A549 (cell line): ENCODE measurements at regions not wholly inside any gene's neighbourhood (a gene's known extent, or its start where the extent isn't known, plus 50 kb on each side); places are given as distances from the start of the nearest gene placed in this dataset.

ENCODE experiments used
- ATAC-seq, 2 experiments: fragments of 200-7000 bp in 1 of 2; fragments of >200 bp in 1 of 2; cut with Nextera tagmentation in 1 of 2; cut with Tn5 transposase in 1 of 2; 3 replicates each; pipeline versions ENCODE4 v1.8.0 to v1.9.1; 2018 to 2020; ENCODE audit warnings: mild to moderate bottlenecking in 1 of 2, moderate library complexity in 1 of 2
- CTCF ChIA-PET: fragments of 300-600 bp; sonication (Branson Sonifier 250); formaldehyde crosslinking; extraction: SDS; loops from one replicate; lab custom pipeline; 2021; ENCODE audit warnings: antibody characterized with exemption, inconsistent platforms; lab: Yijun Ruan, JAX
- POLR2A ChIA-PET: fragments of 350-600 bp; formaldehyde crosslinking; extraction: SDS; loops from one replicate; lab custom pipeline; 2021; ENCODE audit warnings: antibody characterized with exemption, inconsistent platforms; lab: Yijun Ruan, JAX
- DNase-seq, 2 experiments: peaks; one replicate each; pipeline versions ENCODE4 v3.0.0 to v3.0.0-alpha.2; 2011 to 2016; ENCODE audit warnings: low read depth in 1 of 2, low spot score in 1 of 2
- FAIRE-seq: peaks from 2 replicates; lab custom pipeline; 2011; peaks lifted over from hg19 to GRCh38; lab: Jason Lieb, UNC
- H3K27ac ChIP-seq, 2 experiments: fragments of >200 bp; sonication (Bioruptor Twin); formaldehyde crosslinking; 3 replicates each; pipeline ENCODE4 v1.5.1; 2016 to 2017
- H3K4me1 ChIP-seq: fragments of >200 bp; sonication (Bioruptor Twin); formaldehyde crosslinking; 3 replicates; pipeline ENCODE4 v1.6.1; 2016
- H3K4me2 ChIP-seq: fragments of >200 bp; sonication (Bioruptor Twin); formaldehyde crosslinking; 3 replicates; pipeline ENCODE4 v1.6.1; 2016
- H3K4me3 ChIP-seq: fragments of >200 bp; sonication (Bioruptor Twin); formaldehyde crosslinking; 3 replicates; pipeline ENCODE4 v1.5.1; 2016
- H3K9me3 ChIP-seq: fragments of >200 bp; sonication (Bioruptor Twin); formaldehyde crosslinking; 3 replicates; pipeline ENCODE4 v1.6.1; 2016
- BHLHE40 ChIP-seq: IDR thresholded peaks from 2 replicates; pipeline ENCODE4 v1.6.1; 2012; ENCODE audit warnings: low read depth, low read length, inconsistent platforms
- CBX2 ChIP-seq: fragments of 200-600 bp; sonication (generic); IDR thresholded peaks from 2 replicates; pipeline ENCODE4 v1.6.1; 2016; ENCODE audit warnings: low read depth, mild to moderate bottlenecking, borderline replicate concordance
- CHD4 ChIP-seq: fragments of 200-600 bp; sonication (generic); IDR thresholded peaks from 2 replicates; pipeline ENCODE4 v1.6.1; 2016; ENCODE audit warnings: antibody characterized with exemption, mild to moderate bottlenecking, borderline replicate concordance
- EHF ChIP-seq: fragments of 250-450 bp; sonication (Bioruptor Pico); IDR thresholded peaks from 2 replicates; pipeline ENCODE4 v1.5.0; 2020; ENCODE audit warnings: mild to moderate bottlenecking
- ESRRA ChIP-seq: fragments of 150-350 bp; IDR thresholded peaks from 2 replicates; pipeline ENCODE4 v1.6.1; 2014; ENCODE audit warnings: mild to moderate bottlenecking, low read length, borderline replicate concordance
- FOXS1 ChIP-seq: fragments of 250-450 bp; sonication (Bioruptor Pico); IDR thresholded peaks from 2 replicates; pipeline ENCODE4 v1.5.0; 2020; ENCODE audit warnings: mild to moderate bottlenecking, moderate library complexity
- GATA3 ChIP-seq: IDR thresholded peaks from 2 replicates; pipeline ENCODE4 v1.6.1; 2012; ENCODE audit warnings: borderline replicate concordance
- HDAC2 ChIP-seq: fragments of 200-600 bp; sonication (generic); IDR thresholded peaks from 2 replicates; pipeline ENCODE4 v1.6.1; 2016
- HEYL ChIP-seq: fragments of 250-450 bp; sonication (Bioruptor Pico); IDR thresholded peaks from 2 replicates; pipeline ENCODE4 v1.8.0; 2021; ENCODE audit warnings: mild to moderate bottlenecking, moderate library complexity
- KDM1A ChIP-seq: fragments of 200-600 bp; sonication (generic); IDR thresholded peaks from 2 replicates; pipeline ENCODE4 v1.6.1; 2016; ENCODE audit warnings: low read depth, mild to moderate bottlenecking
- NPAS2 ChIP-seq: fragments of 250-450 bp; sonication (Bioruptor Pico); IDR thresholded peaks from 2 replicates; pipeline ENCODE4 v1.8.0; 2022; ENCODE audit warnings: mild to moderate bottlenecking, moderate library complexity, borderline replicate concordance
- PBX3 ChIP-seq: IDR thresholded peaks from 2 replicates; pipeline ENCODE4 v1.6.1; 2012
- POLR2A ChIP-seq: IDR thresholded peaks from 2 replicates; pipeline ENCODE4 v1.6.1; 2012; ENCODE audit warnings: mild to moderate bottlenecking, low read length
- REST ChIP-seq: fragments of 200-600 bp; sonication (generic); IDR thresholded peaks from 2 replicates; pipeline ENCODE4 v1.6.1; 2016; ENCODE audit warnings: antibody characterized with exemption, mild to moderate bottlenecking, moderate library complexity
- TFCP2L1 ChIP-seq: fragments of 250-450 bp; sonication (Bioruptor Pico); IDR thresholded peaks from 2 replicates; pipeline ENCODE4 v1.5.0; 2021; ENCODE audit warnings: mild to moderate bottlenecking
- TP53 ChIP-seq: fragments of 250-450 bp; sonication (Bioruptor Pico); IDR thresholded peaks from 2 replicates; pipeline ENCODE4 v1.5.0; 2021; ENCODE audit warnings: mild to moderate bottlenecking, moderate library complexity
- ZNF302 ChIP-seq: fragments of 250-450 bp; sonication (Bioruptor Pico); IDR thresholded peaks from 2 replicates; pipeline ENCODE4 v1.9.0; 2021; ENCODE audit warnings: inconsistent platforms, mild to moderate bottlenecking, moderate library complexity
- ZSCAN20 ChIP-seq: fragments of 250-450 bp; sonication (Bioruptor Pico); IDR thresholded peaks from 2 replicates; pipeline ENCODE4 v1.8.0; 2022; ENCODE audit warnings: mild to moderate bottlenecking, moderate library complexity
- WGBS: methylation state at CpG from one replicate; pipeline ENCODE4 v1.1.6; 2017; ENCODE audit errors: missing lambda C conversion rate; 5-methylcytosine and 5-hydroxymethylcytosine counted together
- TF ChIP-seq, protein P1 (sequence below): fragments of >200 bp; sonication (Bioruptor Twin); formaldehyde crosslinking; IDR thresholded peaks from 3 replicates; pipeline ENCODE4 v1.6.1; 2016

GRCh38 chr5:15354021-15354420 lies 146.0 kb upstream of the FBXL7 start:
- FAIRE-seq = no peak

GRCh38 chr5:15353086-15353645 lies 146.8 kb upstream of the FBXL7 start:
- CTCF ChIA-PET = no interaction called here

More at GRCh38 chr5:15354021-15354420, 146.0 kb upstream of the FBXL7 start:
- no peak for TF ChIP-seq FOXS1 (CRISPR knock-in tag)
- TF ChIP-seq ZSCAN20 = no peak
- no peak for TF ChIP-seq ZNF302
- TF ChIP-seq KDM1A = no peak
- TF ChIP-seq ESRRA = no peak
- no peak for TF ChIP-seq REST
- TF ChIP-seq CBX2 = no peak
- TF ChIP-seq PBX3 = no peak
- TF ChIP-seq BHLHE40 = no peak
- TF ChIP-seq POLR2A = no peak
- Histone ChIP-seq H3K4me1 (no peaks in the 10 kb centered on the region), H3K9me3 (no peaks in the 10 kb centered on the region), H3K4me3 (no peak overlapping the region), H3K4me2 (no peak overlapping the region), H3K27ac (no peak overlapping the region)
- DNase-seq (no peak), ATAC-seq (no peak)
- 2% methylated on average over 6 of the region's 6 CpGs for WGBS
- POLR2A ChIA-PET = no interaction called here
- CTCF ChIA-PET = no interaction called here

More at GRCh38 chr5:15353086-15353645, 146.8 kb upstream of the FBXL7 start:
- ATAC-seq = no peak
- Histone ChIP-seq H3K4me1 (no peaks in the 10 kb centered on the region), H3K4me3 (no peak overlapping the region), H3K9me3 (no peaks in the 10 kb centered on the region), H3K4me2 (no peak overlapping the region), H3K27ac (no peak overlapping the region)
- POLR2A ChIA-PET = no interaction called here
- 0% methylated on average over 3 of the region's 3 CpGs for WGBS
- no peak for TF ChIP-seq HEYL (CRISPR knock-in tag)
- TF ChIP-seq GATA3 = no peak
- TF ChIP-seq REST = no peak
- TF ChIP-seq TP53 (CRISPR knock-in tag) = no peak
- no peak for TF ChIP-seq TFCP2L1 (CRISPR knock-in tag)
- TF ChIP-seq EHF (CRISPR knock-in tag) = no peak
- TF ChIP-seq CHD4 = no peak
- TF ChIP-seq KDM1A = no peak
- TF ChIP-seq HDAC2 = no peak
- TF ChIP-seq POLR2A = no peak
- TF ChIP-seq, protein P1, sequence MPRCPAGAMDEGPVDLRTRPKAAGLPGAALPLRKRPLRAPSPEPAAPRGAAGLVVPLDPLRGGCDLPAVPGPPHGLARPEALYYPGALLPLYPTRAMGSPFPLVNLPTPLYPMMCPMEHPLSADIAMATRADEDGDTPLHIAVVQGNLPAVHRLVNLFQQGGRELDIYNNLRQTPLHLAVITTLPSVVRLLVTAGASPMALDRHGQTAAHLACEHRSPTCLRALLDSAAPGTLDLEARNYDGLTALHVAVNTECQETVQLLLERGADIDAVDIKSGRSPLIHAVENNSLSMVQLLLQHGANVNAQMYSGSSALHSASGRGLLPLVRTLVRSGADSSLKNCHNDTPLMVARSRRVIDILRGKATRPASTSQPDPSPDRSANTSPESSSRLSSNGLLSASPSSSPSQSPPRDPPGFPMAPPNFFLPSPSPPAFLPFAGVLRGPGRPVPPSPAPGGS = no peak
- TF ChIP-seq NPAS2 (CRISPR knock-in tag) = no peak
- FAIRE-seq = no peak
- no peak for DNase-seq
